Ecto neural progenitor cell (in vitro differentiated cells): ENCODE measurements at regions not wholly inside any gene's neighbourhood (a gene's known extent, or its start where the extent isn't known, plus 50 kb on each side); places are given as distances from the start of the nearest gene placed in this dataset.
"Not testable (repeated sequence)": the region's sequence is repeated elsewhere in the genome, so short reads cannot be mapped to it uniquely, and the experiment has no call there.

Experiments
- DNase-seq: peaks from one replicate; pipeline ENCODE4 v3.0.0-alpha.2; 2018; ENCODE audit warnings: low spot score

- no peak for DNase-seq
Observed at GRCh38 chr7:53087274-53087673, 51.8 kb downstream of the POM121L12 start.

DNA sequence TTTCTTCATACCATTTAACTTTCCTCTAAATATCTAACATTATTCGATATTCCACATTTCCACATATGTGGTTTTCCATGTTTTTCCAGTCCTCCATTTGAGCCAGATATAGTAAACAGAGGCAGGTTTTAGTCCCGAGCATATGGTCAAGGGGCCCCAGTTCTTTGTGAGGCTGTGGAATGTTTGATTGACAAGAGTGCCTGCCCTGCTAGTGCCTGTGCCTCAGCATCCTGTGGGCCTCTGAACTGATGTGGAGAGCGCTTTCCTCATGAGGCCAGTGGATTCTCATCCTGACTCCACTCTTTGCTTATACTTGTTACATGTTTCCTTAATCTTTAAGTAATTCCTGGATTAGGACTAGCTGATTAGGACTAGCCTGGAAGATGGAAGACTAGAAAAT is 58.8 kb downstream of the POM121L12 start:
- no peak for DNase-seq

- no peak for DNase-seq
Observed at GRCh38 chr7:53094827-53095226, 59.4 kb downstream of the POM121L12 start.

DNA sequence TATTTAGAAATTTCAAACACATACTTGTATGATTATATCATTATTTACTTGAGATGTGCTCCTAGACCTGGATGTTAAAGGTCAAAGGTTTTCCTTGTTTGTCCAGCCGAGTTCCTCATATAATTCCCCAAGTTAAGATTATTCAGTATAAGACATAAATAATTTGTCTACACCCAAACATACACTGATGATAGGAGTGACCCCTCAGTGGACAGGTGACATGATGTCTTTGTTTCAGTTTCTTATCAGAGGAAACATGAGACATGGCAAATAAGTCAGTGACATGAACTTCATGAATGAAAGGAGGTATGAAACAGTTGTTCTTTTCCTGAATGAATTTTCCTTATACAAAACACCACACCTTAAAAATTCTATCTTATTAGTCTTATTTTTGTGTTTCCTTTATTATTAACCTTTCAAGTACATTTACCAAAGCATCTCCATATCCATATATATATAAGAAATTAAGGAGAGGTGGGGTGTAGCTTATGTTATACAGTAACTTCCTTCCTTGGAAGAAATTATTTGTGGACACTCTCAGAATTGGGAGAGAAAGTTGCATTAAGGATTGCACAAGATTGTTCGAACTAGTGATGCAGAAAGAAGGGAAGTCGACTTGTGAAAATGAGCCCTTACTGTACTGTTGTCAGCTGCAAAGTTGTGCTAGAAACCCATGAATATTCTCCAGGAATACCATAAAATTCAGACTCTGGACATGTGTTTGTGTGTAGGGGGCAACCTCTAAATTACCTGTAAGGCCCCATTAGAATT is 60.5 kb downstream of the POM121L12 start:
- DNase-seq = no peak

DNA sequence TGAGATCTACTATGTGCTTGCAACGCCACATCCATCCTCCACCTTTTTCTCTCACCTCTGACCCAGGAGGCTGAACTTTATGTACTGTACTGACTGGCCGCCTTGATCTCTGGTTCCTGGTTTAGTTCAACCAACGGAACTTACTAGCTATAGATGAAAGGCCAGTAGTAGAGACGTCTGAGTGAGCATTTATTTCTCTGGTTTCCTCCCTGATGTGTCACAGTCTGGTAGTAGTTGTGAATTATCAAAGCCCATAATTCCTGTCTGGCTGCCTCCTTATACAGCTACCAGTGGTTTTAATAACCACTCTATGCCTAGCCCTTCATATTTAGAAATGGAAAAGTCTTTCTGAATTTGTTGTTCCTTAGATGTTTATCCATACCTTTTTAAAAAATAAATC is 64.7 kb downstream of the POM121L12 start:
- DNase-seq = no peak

GRCh38 chr7:53101026-53101425 is 65.6 kb downstream of the POM121L12 start:
- no peak for DNase-seq

- DNase-seq = no peak
Observed at GRCh38 chr7:53110425-53110824, 75.0 kb downstream of the POM121L12 start.

- DNase-seq = no peak
Observed at GRCh38 chr7:53111031-53111430, 75.6 kb downstream of the POM121L12 start.

DNA sequence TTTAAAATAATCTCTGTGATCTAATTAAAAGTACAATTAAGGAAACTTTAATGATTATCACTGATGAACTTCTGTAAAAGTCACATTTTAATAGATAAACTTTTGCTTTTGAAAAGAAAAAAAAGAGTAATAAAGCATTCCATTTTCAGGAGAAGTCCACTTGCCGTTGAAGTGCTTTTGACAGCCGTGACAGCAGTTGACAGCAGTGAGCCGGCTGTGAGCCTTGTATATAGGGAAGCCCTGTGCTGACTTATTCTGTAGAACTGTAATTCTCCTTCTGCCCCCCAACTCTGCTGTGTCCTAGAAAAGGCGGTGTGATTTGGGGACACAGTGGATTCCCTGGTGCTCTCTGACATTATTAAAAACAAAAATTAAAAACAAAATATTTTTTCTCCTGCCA is 78.0 kb downstream of the POM121L12 start:
- no peak for DNase-seq

DNA sequence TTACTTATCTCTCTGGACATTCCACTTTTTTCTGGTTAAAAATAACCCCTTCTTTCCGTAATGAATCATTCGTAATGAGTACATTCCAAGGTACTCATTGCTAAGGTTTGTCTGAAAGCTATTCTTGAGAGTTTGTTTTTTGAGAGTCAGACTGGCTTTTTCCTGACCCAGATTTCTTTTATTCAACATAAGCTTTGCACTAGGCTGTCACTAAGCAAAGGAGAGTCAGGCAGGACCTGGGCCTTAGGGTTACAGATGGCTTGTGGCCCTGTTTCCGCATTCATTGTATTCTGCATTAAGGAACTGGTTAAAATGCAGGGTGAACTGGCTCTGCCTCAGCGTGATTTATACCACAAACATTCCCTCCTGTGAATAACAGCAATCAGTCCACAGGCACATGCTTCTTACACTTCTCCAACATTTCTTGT is 84.1 kb downstream of the POM121L12 start:
- DNase-seq = no peak

DNA sequence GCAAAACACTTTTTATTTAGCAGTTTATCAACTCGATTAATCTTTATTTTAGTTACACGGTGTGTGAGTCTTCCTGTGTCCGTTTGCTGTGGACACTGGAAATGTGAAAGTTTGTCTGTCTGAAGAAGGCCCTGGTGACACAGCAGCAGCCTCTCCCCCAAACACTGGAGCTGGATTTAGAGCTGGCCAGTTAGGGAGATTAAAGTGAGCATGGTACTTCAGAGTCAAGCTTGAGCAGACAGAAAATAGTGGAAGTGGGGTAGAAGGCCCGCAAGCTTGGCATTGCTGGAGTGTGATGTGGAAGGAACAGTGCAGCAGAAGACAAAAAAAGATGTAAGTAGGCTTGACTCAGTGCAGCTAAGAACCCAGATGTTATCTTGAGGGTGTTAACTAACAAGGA is 85.9 kb downstream of the POM121L12 start:
- DNase-seq = no peak

- DNase-seq = no peak
Observed at GRCh38 chr7:53131697-53132096, 96.3 kb downstream of the POM121L12 start.

- DNase-seq = no peak
Observed at GRCh38 chr7:53151496-53151895, 116.1 kb downstream of the POM121L12 start.

DNA sequence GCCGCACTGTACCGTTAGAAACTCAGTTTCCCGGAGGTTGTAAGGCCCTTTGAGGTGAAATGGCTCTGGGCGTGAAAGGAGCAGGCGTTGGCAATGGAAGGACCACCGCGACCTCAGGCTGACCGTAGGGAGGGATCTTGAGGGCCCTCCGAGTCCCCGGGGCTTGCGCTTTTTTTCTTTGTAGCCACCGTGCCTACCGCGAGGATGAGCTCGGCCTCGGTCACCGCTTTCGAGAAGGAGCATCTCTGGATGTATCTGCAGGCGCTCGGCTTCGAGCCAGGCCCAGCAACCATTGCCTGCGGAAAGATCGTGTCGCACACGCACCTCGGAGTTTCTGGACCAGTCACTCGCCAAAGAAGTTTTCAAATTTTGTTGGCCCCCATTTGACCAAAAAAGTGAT is 151.8 kb downstream of the POM121L12 start:
- not testable (repeated sequence) for DNase-seq

DNA sequence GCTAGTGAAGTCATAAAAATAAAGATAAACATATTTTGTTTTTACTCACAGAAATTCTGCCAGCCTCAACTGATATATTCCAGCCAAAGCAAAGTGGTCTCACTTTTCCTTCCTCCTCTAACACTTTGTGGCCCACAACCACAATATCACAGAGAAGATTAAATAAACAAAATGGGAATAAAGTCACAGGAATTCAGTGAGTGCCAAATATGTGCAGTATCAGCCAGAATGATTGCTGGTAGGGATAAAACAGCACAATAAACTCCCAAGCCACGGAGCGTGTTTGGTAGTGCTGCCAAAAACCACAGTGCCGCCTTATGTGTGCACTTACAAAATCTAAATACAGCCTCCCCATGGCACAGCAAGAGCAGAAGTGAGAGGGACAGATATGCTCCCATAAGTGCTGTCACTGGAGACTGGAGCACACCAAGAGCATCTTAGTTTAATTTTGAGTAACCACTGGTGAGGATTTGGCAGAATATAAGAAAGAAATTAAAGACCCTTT is 155.8 kb downstream of the POM121L12 start:
- no peak for DNase-seq

DNA sequence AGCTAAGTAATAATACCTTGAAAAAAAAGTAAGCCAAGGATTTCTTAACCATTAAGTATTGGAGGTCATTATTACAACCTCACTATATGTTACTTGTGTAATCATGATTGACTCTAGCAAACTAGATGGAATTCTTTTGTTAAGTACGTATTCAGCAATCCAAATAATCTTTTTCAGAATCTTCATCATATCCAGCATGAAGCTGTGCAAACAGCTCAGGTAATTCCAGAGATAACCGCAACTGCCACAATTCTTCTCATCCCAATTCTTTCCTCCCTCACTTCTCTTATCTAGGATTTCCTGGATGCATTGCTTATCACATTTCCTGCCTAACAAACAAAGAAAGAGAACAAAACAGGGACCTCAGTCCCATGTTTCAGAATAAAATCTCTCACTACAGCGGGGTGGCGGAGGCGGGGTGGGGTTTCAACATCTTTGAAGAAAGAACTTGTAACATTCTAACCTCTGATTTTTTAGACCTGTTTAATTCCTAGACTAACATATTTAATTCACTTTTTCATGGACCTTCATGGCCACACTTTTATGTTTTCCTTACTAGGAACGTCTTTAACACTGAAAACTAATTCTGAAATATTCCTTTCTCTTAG is 156.5 kb downstream of the POM121L12 start:
- DNase-seq = no peak

DNA sequence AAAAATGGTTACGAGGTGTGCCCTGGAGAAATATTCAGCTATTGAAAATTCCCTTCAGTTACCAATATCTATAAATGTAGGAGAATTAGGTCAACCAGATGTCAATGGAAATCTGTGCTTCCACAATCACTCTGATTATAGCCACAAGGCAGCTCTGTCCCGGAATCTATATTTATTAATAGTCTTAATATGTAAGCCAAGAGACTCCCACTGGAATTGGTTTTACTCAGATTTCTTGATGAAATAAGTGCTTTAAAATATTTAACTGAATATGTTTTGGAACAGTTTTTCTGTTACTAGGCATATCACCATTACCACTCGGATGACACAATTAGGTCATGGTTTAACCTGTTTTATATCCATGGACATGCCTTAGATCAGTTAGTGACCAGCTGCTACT is 169.6 kb downstream of the POM121L12 start:
- DNase-seq = no peak

- no peak for DNase-seq
Observed at GRCh38 chr7:53209129-53209528, 173.7 kb downstream of the POM121L12 start.

DNA sequence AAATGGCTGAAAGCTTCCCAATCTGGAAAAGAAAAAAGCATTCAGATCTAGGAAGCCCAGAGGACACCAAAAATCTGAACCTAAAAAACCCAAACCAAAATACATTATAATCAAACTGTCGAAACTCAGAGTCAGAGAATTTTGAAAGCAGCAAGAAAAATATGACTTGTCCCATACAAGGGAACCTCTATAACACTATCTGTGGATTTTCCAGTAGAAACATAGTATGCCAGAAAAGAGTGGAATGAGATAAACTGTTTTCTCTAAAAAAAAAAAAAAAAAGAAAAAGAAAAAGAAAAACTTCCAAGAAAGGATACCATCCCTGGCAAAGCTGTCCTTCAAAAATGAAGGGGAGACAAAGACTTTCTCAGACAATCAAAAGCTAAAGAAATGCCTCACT is 179.0 kb downstream of the POM121L12 start:
- no peak for DNase-seq

DNA sequence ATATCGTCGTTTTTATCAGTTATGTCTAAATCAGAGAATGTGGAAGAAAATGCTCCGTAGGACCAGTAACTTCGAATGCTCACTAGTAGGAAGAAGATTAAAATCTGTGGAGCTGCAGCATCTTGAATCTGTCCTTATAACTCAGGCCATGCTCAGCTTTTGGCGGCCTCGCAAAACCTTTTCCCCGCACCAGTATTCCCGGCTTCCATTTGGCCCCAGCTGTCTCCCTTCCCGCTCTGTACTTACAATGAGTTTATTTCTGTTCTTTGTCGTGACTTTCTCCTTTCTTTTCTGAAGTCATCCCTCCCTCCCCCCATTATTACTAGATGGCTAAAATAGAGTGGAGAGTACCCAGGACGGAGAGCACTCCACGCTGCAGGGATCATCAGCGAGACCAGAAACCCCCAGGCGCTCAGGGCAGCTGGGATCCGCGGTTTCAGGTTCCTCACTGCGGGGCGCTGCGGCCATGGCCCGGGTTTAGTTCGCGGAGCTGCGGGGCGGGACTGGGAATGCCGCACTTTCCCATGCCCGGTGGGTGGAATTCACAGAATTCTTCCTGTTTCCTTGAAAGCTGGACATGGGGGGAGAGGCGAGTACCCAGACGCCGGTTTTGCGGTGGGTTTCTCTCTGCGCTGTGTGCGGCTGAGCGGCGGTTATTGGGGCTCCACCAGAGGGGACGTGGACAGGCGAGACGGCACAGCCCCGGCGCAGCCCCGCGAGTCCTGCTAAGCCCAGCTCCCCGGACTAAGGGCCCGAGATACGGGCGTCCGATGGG is 183.5 kb downstream of the POM121L12 start:
- peak; percentile 81 for DNase-seq

GRCh38 chr7:53229202-53229601 is 193.8 kb downstream of the POM121L12 start:
- no peak for DNase-seq

GRCh38 chr7:53237344-53237913 is 202.0 kb downstream of the POM121L12 start:
- no peak for DNase-seq
